Stimulated activated CD4-positive, alpha-beta T cell treated with anti-CD3 and anti-CD28 coated beads, Interleukin-12 subunit alpha, Interleukin-12 subunit beta, amount 100 ng/mL, for 24 hours (primary cell): ENCODE measurements at regions not wholly inside any gene's neighbourhood (a gene's known extent, or its start where the extent isn't known, plus 50 kb on each side); places are given as distances from the start of the nearest gene placed in this dataset.

Experiments used
- DNase-seq, 2 experiments: peaks; one replicate each; pipeline ENCODE4 v3.0.0-alpha.2; 2020; ENCODE audit warnings: low read depth in 2 of 2

DNA sequence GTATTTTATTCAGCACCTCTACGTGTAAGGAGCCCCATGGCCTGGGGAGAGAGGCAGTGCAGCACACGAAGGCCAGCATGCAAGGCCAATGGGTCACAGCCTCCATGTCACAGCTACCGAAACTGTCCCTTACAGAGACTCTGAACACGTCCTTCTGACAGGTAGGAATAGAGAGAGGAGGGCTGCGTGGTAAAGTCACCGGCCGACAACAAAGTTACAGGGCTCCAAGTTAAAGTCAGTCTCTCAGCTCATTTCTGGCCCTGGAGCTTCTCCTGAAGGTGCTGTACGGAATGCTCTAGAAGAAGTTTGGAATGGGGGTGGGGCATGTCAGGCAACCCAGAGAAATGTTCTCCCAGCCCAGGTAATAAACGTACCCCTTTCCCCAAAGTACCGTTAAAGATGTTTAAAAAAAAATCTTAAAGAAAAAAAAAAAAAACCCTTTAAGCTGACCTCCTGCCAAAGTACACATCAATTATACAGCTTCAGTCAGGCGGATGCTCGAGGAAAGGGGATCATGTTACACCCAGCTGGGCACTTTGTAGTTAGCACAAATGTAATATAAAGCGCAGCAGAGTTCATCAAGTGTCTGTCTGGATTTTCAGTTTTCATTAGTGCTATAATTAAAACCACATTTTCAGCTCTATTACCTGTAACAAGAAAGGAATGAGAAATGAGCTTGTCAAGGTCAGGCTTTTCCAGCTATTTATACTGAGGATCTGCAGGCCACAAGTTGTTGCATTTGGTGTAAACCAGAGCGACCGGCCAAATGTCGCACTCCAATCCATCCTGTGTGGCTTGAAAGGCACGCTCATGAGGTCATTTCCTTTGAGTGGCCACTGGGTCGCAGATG, 53.3 kb upstream of the CDKN3 start:
- no peak for DNase-seq

DNA sequence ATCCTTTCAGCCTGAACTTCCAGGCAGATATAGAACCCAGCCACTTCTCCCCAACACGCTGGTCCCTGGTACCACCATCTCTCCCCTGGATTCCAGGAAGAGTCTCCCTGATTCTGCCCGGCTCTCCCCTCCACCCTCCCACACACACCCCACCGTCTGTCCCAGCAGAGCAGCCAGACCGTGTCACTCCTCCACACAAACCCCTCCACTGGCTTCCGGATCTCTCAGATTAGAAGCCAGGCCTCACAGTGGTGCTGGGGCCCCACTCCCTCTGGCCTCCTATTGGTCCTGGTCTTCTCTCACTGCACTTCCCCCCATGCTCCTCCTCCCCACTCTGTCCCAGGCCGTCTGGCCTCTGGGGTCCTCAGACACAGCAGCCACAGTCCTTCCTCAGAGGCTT, 52.4 kb upstream of the CDKN3 start:
- DNase-seq, result no peak

DNA sequence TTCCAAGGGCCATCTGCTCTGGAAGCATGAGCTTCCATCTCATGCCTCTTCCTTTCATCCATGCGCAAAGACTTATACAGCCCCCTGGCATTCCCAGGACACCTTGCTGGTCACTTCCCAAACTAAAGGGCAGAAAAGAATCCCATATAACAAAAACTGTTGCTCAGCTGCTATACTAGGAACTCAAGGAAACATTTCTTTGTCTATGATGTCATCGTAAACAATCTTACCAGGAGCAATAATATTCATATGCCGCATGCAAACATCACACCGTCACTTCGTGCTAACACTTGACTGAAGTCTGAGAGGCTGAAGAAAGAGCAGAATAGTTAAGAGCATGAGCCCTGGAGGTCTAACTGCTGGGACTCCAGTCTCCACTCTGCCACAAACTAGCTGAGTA, 50.5 kb upstream of the CDKN3 start:
- DNase-seq, result no peak
